Smooth muscle cell (in vitro differentiated cells): ENCODE measurements at regions not wholly inside any gene's neighbourhood (a gene's known extent, or its start where the extent isn't known, plus 50 kb on each side); places are given as distances from the start of the nearest gene placed in this dataset.

ENCODE experiments used
- DNase-seq: peaks from one replicate; lab custom pipeline; 2025; ENCODE audit not compliant: unreplicated experiment; lab: John Stamatoyannopoulos, UW
- H2AFZ ChIP-seq: fragments of 200-600 bp; sonication (generic); 2 replicates; pipeline ENCODE4 v1.6.0; 2016; ENCODE audit warnings: antibody characterized with exemption, low read depth, mild to moderate bottlenecking
- H3F3A ChIP-seq: fragments of 200-600 bp; sonication (generic); 2 replicates; pipeline ENCODE4 v1.6.0; 2017; ENCODE audit warnings: antibody characterized with exemption, low read depth
- H3K27ac ChIP-seq: fragments of 200-600 bp; sonication (generic); 2 replicates; pipeline ENCODE4 v1.5.1; 2016; ENCODE audit warnings: low read depth, mild to moderate bottlenecking
- H3K27me3 ChIP-seq: fragments of 200-600 bp; sonication (generic); 2 replicates; pipeline ENCODE4 v1.6.1; 2016; ENCODE audit warnings: low read depth, mild to moderate bottlenecking
- H3K36me3 ChIP-seq: fragments of 200-600 bp; sonication (generic); 2 replicates; pipeline ENCODE4 v1.5.1; 2016; ENCODE audit warnings: low read depth
- H3K4me1 ChIP-seq: fragments of 200-600 bp; sonication (generic); 2 replicates; pipeline ENCODE4 v1.5.1; 2016; ENCODE audit warnings: low read depth
- H3K4me2 ChIP-seq: fragments of 200-600 bp; sonication (generic); 2 replicates; pipeline ENCODE4 v1.6.0; 2016; ENCODE audit warnings: mild to moderate bottlenecking
- H3K4me3 ChIP-seq: fragments of 200-600 bp; sonication (generic); 2 replicates; pipeline ENCODE4 v1.5.1; 2016; ENCODE audit warnings: mild to moderate bottlenecking
- H3K79me2 ChIP-seq: fragments of 200-600 bp; sonication (generic); 2 replicates; pipeline ENCODE4 v1.6.0; 2016; ENCODE audit warnings: low read depth, mild to moderate bottlenecking
- H3K9ac ChIP-seq: fragments of 200-600 bp; sonication (generic); 2 replicates; pipeline ENCODE4 v1.6.0; 2016; ENCODE audit warnings: low read depth
- H3K9me3 ChIP-seq: fragments of 200-600 bp; sonication (generic); replicated peaks from 2 replicates; pipeline ENCODE4 v1.5.1; 2016; ENCODE audit warnings: low read depth
- H4K20me1 ChIP-seq: fragments of 200-600 bp; sonication (generic); 2 replicates; pipeline ENCODE4 v1.6.0; 2016; ENCODE audit warnings: low read depth
- whole genome bisulfite sequencing: methylation state at CpG from one replicate; pipeline ENCODE4 v1.1.7; 2016; ENCODE audit warnings: low lambda C conversion rate; 5-methylcytosine and 5-hydroxymethylcytosine counted together
- TF ChIP-seq, protein P1 (sequence below): fragments of 200-600 bp; sonication (generic); IDR thresholded peaks from 2 replicates; pipeline ENCODE4 v1.5.1; 2017; ENCODE audit warnings: borderline replicate concordance, mild to moderate bottlenecking, antibody characterized with exemption; ENCODE audit not compliant: insufficient read depth, poor library complexity, severe bottlenecking

DNA sequence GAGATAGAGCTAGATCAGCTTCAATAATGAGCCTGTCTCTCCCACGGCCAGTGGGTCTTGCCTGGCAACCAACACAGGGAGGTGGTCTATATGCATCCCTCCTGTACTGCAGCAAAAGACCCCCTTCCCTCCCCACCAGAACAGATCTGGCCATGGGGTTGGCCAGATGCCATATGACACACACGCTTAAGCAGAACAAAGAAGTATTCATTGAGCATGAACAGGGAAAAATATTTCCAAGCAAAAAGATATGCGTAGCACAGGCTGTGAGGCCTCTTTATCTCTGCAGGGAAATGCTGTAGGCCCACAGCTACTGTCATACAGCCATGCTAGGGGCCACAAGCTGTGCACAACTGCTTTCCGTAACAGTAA is 73.4 kb upstream of the NRSN1 start:
- Histone ChIP-seq H3F3A (no peaks in the 10 kb centered on the region), H3K9me3 (no peaks in the 10 kb centered on the region), H3K27ac (no peak overlapping the region), H3K9ac (no peak overlapping the region), H3K4me3 (no peak overlapping the region), H3K36me3 (no peaks in the 10 kb centered on the region), H3K79me2 (no peaks in the 10 kb centered on the region), H3K4me2 (no peak overlapping the region), H2AFZ (no peak overlapping the region), H3K4me1 (no peaks in the 10 kb centered on the region), H3K27me3 (peaks cover 22% of the 10 kb centered on the region), H4K20me1 (no peaks in the 10 kb centered on the region)
- WGBS, result 71% methylated on average over 4 of the region's 4 CpGs
- TF ChIP-seq, protein P1, sequence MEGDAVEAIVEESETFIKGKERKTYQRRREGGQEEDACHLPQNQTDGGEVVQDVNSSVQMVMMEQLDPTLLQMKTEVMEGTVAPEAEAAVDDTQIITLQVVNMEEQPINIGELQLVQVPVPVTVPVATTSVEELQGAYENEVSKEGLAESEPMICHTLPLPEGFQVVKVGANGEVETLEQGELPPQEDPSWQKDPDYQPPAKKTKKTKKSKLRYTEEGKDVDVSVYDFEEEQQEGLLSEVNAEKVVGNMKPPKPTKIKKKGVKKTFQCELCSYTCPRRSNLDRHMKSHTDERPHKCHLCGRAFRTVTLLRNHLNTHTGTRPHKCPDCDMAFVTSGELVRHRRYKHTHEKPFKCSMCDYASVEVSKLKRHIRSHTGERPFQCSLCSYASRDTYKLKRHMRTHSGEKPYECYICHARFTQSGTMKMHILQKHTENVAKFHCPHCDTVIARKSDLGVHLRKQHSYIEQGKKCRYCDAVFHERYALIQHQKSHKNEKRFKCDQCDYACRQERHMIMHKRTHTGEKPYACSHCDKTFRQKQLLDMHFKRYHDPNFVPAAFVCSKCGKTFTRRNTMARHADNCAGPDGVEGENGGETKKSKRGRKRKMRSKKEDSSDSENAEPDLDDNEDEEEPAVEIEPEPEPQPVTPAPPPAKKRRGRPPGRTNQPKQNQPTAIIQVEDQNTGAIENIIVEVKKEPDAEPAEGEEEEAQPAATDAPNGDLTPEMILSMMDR, result no peak
- DNase-seq, result no peak

GRCh38 chr6:24053057-24053456 is 73.0 kb upstream of the NRSN1 start:
- Histone ChIP-seq H3K27ac (no peak overlapping the region), H3K4me2 (no peak overlapping the region), H3K27me3 (peaks cover 26% of the 10 kb centered on the region), H3F3A (no peaks in the 10 kb centered on the region), H3K79me2 (no peaks in the 10 kb centered on the region), H3K4me1 (no peaks in the 10 kb centered on the region), H3K4me3 (no peak overlapping the region), H3K9ac (no peak overlapping the region), H3K36me3 (no peaks in the 10 kb centered on the region), H4K20me1 (no peaks in the 10 kb centered on the region), H2AFZ (no peak overlapping the region), H3K9me3 (no peaks in the 10 kb centered on the region)
- TF ChIP-seq, protein P1, result no peak
- DNase-seq, result no peak
- 82% methylated on average over 1 of the region's 1 CpG for WGBS

DNA sequence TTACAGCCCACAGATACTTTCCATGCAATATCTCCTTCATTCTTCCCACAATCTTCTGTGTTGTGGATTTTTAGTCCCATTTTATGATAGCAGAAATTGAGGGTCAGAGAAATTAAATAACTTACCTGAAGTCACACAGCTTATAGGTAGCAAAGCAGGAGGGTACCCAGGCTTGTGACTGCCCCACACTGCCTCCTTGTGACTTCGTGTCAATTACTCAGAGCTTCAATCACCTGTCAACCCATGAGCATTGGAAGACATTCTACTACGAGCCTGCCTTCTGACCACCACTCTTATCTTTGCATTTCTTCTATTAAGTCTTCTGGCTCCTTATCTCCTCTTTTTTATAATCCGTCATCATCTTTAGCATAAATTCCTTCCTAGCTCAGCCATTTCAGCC is 71.6 kb upstream of the NRSN1 start:
- Histone ChIP-seq H3F3A (no peaks in the 10 kb centered on the region), H3K79me2 (no peaks in the 10 kb centered on the region), H4K20me1 (no peaks in the 10 kb centered on the region), H3K4me1 (no peaks in the 10 kb centered on the region), H3K4me3 (no peak overlapping the region), H3K4me2 (no peak overlapping the region), H2AFZ (no peak overlapping the region), H3K9ac (no peak overlapping the region), H3K36me3 (no peaks in the 10 kb centered on the region), H3K27ac (no peak overlapping the region), H3K9me3 (no peaks in the 10 kb centered on the region), H3K27me3 (peaks cover 25% of the 10 kb centered on the region)
- WGBS, result 46% methylated on average over 3 of the region's 3 CpGs
- TF ChIP-seq, protein P1, result no peak
- DNase-seq, result no peak

DNA sequence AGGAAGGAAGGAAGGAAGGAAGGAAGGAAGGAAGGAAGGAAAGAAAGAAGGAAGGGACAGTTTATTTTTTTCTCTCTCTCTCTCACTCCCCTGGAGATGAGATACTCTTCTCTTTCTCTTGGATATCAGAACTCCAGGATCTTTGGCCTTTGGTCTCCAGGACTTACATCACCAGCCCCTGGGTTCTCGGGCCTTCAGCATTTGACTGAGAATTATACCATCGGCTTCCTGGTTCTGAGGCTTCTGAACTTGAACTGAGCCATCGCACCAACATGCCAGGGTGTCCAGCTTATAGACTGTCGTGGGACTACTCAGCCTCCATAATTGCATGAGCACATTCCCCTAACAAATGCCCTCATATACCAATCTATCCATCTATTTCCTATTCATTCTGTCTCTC is 69.4 kb upstream of the NRSN1 start:
- H3K4me1 ChIP-seq, result no peaks in the 10 kb centered on the region
- no peaks in the 10 kb centered on the region for H3K36me3 ChIP-seq
- DNase-seq, result no peak
- H3K27me3 ChIP-seq, result peaks cover 34% of the 10 kb centered on the region
- H3K4me2 ChIP-seq, result no peak overlapping the region
- H3K9me3 ChIP-seq, result no peaks in the 10 kb centered on the region
- no peak overlapping the region for H3K27ac ChIP-seq
- no peaks in the 10 kb centered on the region for H3K79me2 ChIP-seq
- WGBS, result 92% methylated on average over 4 of the region's 4 CpGs
- no peaks in the 10 kb centered on the region for H4K20me1 ChIP-seq
- H3K4me3 ChIP-seq, result no peak overlapping the region
- H3F3A ChIP-seq, result no peaks in the 10 kb centered on the region
- H2AFZ ChIP-seq, result no peak overlapping the region
- TF ChIP-seq, protein P1, result no peak
- H3K9ac ChIP-seq, result no peak overlapping the region
